ENCODE measurements at regions not wholly inside any gene's neighbourhood (a gene's known extent, or its start where the extent isn't known, plus 50 kb on each side); places are given as distances from the start of the nearest gene placed in this dataset.

DNA sequence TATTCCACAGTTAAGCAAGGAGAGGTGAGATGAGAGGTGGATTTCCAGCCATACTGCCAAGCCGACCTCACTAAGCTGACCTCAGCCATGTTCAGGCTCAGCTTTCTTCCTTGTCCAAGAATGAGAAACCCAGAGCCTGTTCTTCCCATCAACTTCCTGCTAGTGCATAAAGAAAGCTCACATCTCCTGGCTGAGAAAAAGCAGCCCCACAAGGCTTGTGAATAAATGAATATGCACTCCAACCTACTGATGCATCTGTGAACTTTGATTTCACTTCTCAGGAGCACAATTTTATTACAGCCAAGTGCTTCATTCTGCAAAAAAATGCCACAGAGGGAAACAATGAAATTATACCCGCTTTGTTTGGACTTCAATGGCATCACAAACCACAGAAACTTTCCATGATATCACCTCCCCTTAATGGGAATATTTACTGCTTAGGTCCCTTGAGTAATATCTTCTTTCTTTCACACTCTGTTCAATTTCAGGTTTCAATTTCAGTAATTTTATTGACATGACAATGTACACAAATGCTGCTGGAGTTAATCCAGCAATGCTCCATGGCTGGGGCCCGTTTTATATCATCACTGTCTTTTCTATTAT lies 437.0 kb upstream of the PPP2R3A start:
- TF ChIP-seq POLR2AphosphoS5 (IDR thresholded peaks at IDR 0.05) (no peak), EP300 (IDR thresholded peaks at IDR 0.05) (no peak)
